ENCODE measurements at regions not wholly inside any gene's neighbourhood (a gene's known extent, or its start where the extent isn't known, plus 50 kb on each side); places are given as distances from the start of the nearest gene placed in this dataset.

DNA sequence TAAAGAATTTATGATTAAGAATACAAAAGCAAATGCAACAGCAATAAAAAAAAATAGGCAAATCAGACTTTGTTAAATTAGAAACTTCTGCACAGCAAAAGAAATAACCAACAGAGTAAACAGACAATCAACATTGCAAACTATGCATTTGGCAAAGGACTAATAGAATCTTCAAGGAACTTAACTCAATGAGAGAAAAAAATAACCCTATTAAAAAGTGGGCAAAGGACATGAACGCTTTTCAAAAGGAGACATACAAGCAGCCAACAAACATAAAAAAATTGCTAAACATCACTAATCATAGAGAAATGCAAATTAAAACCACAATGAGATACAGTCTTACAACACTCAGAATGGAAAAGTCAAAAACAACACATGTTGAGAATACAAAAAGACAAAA, 166.0 kb upstream of the DSEL start:
- H3K27ac ChIP-seq, result no peak overlapping the region
- H3K27me3 ChIP-seq, result no peaks in the 10 kb centered on the region
- no peak overlapping the region for H3K4me3 ChIP-seq
- H3K36me3 ChIP-seq, result no peaks in the 10 kb centered on the region
- H3K9me3 ChIP-seq, result no peaks in the 10 kb centered on the region
- no peaks in the 10 kb centered on the region for H3K4me1 ChIP-seq
- 89 to 100% methylated on average over 1 of the region's 1 CpG for WGBS, 2 donors (ENCODE audit: low coverage in 1 of 2)
- in situ Hi-C loops (cut with MboI; ENCODE audit: low pct_ligation_motif_present in 1 of 4, low pct_unique_long_range_greater_than_20kb in 1 of 4, low sequenced_read_pairs in 3 of 4) (no loop called here), intact Hi-C loops (cut with DNase I; ENCODE audit: low total_unique reads) (no loop called here)
- DNase-seq, result no peak
- TF ChIP-seq POLR2AphosphoS5 (IDR thresholded peaks at IDR 0.05), result no peak
- no peak for TF ChIP-seq EP300 (IDR thresholded peaks at IDR 0.05; ENCODE audit: low read depth)
- no peak for TF ChIP-seq POLR2A (IDR thresholded peaks at IDR 0.05)
- TF ChIP-seq, protein P1, sequence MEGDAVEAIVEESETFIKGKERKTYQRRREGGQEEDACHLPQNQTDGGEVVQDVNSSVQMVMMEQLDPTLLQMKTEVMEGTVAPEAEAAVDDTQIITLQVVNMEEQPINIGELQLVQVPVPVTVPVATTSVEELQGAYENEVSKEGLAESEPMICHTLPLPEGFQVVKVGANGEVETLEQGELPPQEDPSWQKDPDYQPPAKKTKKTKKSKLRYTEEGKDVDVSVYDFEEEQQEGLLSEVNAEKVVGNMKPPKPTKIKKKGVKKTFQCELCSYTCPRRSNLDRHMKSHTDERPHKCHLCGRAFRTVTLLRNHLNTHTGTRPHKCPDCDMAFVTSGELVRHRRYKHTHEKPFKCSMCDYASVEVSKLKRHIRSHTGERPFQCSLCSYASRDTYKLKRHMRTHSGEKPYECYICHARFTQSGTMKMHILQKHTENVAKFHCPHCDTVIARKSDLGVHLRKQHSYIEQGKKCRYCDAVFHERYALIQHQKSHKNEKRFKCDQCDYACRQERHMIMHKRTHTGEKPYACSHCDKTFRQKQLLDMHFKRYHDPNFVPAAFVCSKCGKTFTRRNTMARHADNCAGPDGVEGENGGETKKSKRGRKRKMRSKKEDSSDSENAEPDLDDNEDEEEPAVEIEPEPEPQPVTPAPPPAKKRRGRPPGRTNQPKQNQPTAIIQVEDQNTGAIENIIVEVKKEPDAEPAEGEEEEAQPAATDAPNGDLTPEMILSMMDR (IDR thresholded peaks at IDR 0.05), result no peak

DNA sequence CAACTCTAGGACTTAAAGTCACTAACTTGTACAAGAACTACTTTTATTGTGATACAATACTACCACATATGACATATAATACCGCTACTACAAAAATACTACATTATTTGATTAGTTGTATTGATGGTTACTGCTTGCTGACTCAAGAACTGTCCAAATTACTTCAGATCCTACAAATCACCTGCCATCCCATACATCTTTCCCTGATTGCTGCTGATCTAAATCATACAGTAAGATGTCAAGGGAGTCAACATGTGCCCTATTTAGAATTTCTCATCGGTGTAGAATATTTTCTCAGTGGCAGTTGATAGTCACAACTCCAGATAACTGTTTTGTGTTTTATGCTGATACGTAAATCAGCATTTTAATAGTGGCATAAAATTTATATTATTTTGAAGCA, 161.0 kb upstream of the DSEL start:
- no peaks in the 10 kb centered on the region for H3K9me3 ChIP-seq
- TF ChIP-seq POLR2AphosphoS5 (IDR thresholded peaks at IDR 0.05), result no peak
- no peak for TF ChIP-seq EP300 (IDR thresholded peaks at IDR 0.05; ENCODE audit: low read depth)
- no peak for TF ChIP-seq POLR2A (IDR thresholded peaks at IDR 0.05)
- TF ChIP-seq, protein P1 (IDR thresholded peaks at IDR 0.05), result no peak
- WGBS, 2 donors (ENCODE audit: low coverage in 1 of 2), result 80 to 91% methylated on average over 3 of the region's 3 CpGs
- no peaks in the 10 kb centered on the region for H3K27me3 ChIP-seq
- no peak overlapping the region for H3K27ac ChIP-seq
- intact Hi-C loops (cut with DNase I; ENCODE audit: low total_unique reads) (no loop called here), in situ Hi-C loops (cut with MboI; ENCODE audit: low pct_ligation_motif_present in 1 of 4, low pct_unique_long_range_greater_than_20kb in 1 of 4, low sequenced_read_pairs in 3 of 4) (no loop called here)
- H3K4me1 ChIP-seq, result no peaks in the 10 kb centered on the region
- H3K4me3 ChIP-seq, result no peak overlapping the region
- H3K36me3 ChIP-seq, result no peaks in the 10 kb centered on the region
- no peak for DNase-seq

DNA sequence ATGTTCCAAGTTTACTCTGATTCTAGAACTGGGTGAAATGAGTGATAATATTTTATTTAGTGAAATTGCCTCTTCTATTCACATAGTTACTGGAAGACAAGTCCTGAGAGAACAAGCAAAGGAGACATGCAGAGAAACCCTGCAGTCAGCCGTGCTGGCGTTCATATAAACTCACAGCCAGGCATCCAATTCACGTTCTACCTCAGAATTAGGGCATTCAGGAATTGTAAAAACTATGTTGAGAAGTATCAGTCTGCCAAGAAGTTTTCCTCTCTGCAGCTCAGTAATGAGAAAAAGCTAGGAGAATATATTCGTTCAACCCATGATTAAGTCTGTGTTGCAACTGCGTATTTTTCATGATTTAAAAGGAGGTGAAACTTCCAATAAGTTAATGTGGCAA, 156.2 kb upstream of the DSEL start:
- no peak for DNase-seq
- no peaks in the 10 kb centered on the region for H3K4me1 ChIP-seq
- WGBS, 2 donors (ENCODE audit: low coverage in 1 of 2), result 68 to 76% methylated on average over 5 of the region's 5 CpGs
- intact Hi-C loops (cut with DNase I; ENCODE audit: low total_unique reads) (no loop called here), in situ Hi-C loops (cut with MboI; ENCODE audit: low pct_ligation_motif_present in 1 of 4, low pct_unique_long_range_greater_than_20kb in 1 of 4, low sequenced_read_pairs in 3 of 4) (no loop called here)
- H3K4me3 ChIP-seq, result no peak overlapping the region
- no peak overlapping the region for H3K27ac ChIP-seq
- H3K36me3 ChIP-seq, result no peaks in the 10 kb centered on the region
- no peaks in the 10 kb centered on the region for H3K9me3 ChIP-seq
- no peaks in the 10 kb centered on the region for H3K27me3 ChIP-seq
- TF ChIP-seq POLR2A (IDR thresholded peaks at IDR 0.05) (no peak), EP300 (IDR thresholded peaks at IDR 0.05; ENCODE audit: low read depth) (no peak)

DNA sequence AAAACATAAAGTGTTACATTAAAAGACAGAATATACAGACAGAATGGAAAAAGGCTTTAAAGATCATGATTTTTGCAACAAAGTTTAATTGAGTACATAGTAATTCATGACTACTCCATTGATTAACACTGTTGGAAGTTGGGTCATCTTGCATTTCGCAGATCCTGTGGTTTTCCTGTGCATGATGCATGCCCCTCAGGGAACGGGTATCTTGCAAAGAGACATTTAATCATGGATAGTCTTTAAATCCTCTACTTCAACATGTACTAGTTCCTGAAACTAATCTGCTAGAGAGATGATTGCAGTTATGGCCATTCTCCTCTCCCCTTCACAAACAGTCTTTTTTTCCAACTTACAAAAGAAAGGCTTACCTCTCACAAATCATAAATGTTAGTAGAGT, 155.6 kb upstream of the DSEL start:
- WGBS, 2 donors (ENCODE audit: low coverage in 1 of 2), result 61 to 83% methylated on average over 1 to 2 of the region's 2 CpGs
- no peak overlapping the region for H3K4me3 ChIP-seq
- TF ChIP-seq, protein P1 (IDR thresholded peaks at IDR 0.05), result no peak
- no peak for TF ChIP-seq POLR2A (IDR thresholded peaks at IDR 0.05)
- no peak for TF ChIP-seq EP300 (IDR thresholded peaks at IDR 0.05; ENCODE audit: low read depth)
- no peak for TF ChIP-seq POLR2AphosphoS5 (IDR thresholded peaks at IDR 0.05)
- no peak for DNase-seq
- H3K9me3 ChIP-seq, result no peaks in the 10 kb centered on the region
- no peaks in the 10 kb centered on the region for H3K27me3 ChIP-seq
- no peaks in the 10 kb centered on the region for H3K4me1 ChIP-seq
- no peak overlapping the region for H3K27ac ChIP-seq
- intact Hi-C loops (cut with DNase I; ENCODE audit: low total_unique reads), result no loop called here
- H3K36me3 ChIP-seq, result no peaks in the 10 kb centered on the region
- in situ Hi-C loops (cut with MboI; ENCODE audit: low pct_ligation_motif_present in 1 of 4, low pct_unique_long_range_greater_than_20kb in 1 of 4, low sequenced_read_pairs in 3 of 4), result no loop called here

DNA sequence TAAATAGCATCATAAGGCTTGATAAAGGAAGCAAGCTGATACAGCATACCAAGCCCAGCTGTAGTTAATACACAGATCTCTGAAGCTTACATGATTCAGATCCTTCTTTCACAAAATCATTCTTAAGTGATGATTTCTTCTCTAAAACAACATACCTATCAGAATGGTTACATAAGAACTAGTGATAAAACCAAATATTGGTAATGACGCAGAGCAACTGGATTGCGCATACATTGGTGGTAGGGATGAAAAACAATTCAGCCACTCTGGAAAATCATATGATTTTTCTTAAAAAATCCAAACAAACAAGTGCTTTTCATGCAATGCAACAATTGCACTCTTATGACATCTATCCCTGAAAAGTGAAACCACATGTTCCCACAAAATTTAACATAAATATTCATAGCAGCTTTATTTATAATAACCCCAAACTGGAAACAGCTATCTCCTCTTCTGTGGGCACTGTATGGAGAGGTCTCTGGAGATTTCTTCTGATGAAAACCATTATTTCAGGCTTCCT, 153.6 kb upstream of the DSEL start:
- intact Hi-C loops (cut with DNase I; ENCODE audit: low total_unique reads), result no loop called here
- 74 to 76% methylated on average over 2 of the region's 2 CpGs for WGBS, 2 donors (ENCODE audit: low coverage in 1 of 2)
- in situ Hi-C loops (cut with MboI; ENCODE audit: low pct_ligation_motif_present in 1 of 4, low pct_unique_long_range_greater_than_20kb in 1 of 4, low sequenced_read_pairs in 3 of 4), result no loop called here
- no peak for DNase-seq
- H3K4me1 ChIP-seq, result no peaks in the 10 kb centered on the region
- no peaks in the 10 kb centered on the region for H3K36me3 ChIP-seq
- H3K27me3 ChIP-seq, result no peaks in the 10 kb centered on the region
- no peak for TF ChIP-seq POLR2AphosphoS5 (IDR thresholded peaks at IDR 0.05)
- no peak for TF ChIP-seq EP300 (IDR thresholded peaks at IDR 0.05; ENCODE audit: low read depth)
- TF ChIP-seq, protein P1 (IDR thresholded peaks at IDR 0.05), result no peak
- TF ChIP-seq POLR2A (IDR thresholded peaks at IDR 0.05), result no peak
- H3K9me3 ChIP-seq, result no peaks in the 10 kb centered on the region
- no peak overlapping the region for H3K27ac ChIP-seq
- H3K4me3 ChIP-seq, result no peak overlapping the region
